Activated naive CD4-positive, alpha-beta T cell treated with anti-CD3 and anti-CD28 coated beads, Interleukin-2, amount 50 U/mL, for 24 hours (primary cell): ENCODE measurements at regions not wholly inside any gene's neighbourhood (a gene's known extent, or its start where the extent isn't known, plus 50 kb on each side); places are given as distances from the start of the nearest gene placed in this dataset.
"Not testable (repeated sequence)": the region's sequence is repeated elsewhere in the genome, so short reads cannot be mapped to it uniquely, and the experiment has no call there.

ENCODE experiments used
- H3K27ac Mint-ChIP-seq: one replicate; pipeline ENCODE4 v1.8.0; 2021; ENCODE audit warnings: mild to moderate bottlenecking, mixed read lengths
- H3K27me3 Mint-ChIP-seq: one replicate; pipeline ENCODE4 v1.8.0; 2021; ENCODE audit warnings: mixed read lengths
- H3K36me3 Mint-ChIP-seq: one replicate; pipeline ENCODE4 v1.8.0; 2021; ENCODE audit warnings: mixed read lengths
- H3K4me1 Mint-ChIP-seq: one replicate; pipeline ENCODE4 v1.8.0; 2021; ENCODE audit warnings: mixed read lengths
- H3K4me3 Mint-ChIP-seq: one replicate; pipeline ENCODE4 v1.8.0; 2021; ENCODE audit warnings: mild to moderate bottlenecking, mixed read lengths
- H3K9me3 Mint-ChIP-seq: one replicate; pipeline ENCODE4 v1.8.0; 2021; ENCODE audit warnings: mixed read lengths

- H3K36me3 Mint-ChIP-seq: no peaks in the 10 kb centered on the region
- H3K9me3 Mint-ChIP-seq: peaks cover 2% of the 10 kb centered on the region
- no peaks in the 10 kb centered on the region for H3K27me3 Mint-ChIP-seq
- H3K4me1 Mint-ChIP-seq: no peaks in the 10 kb centered on the region
- H3K4me3 Mint-ChIP-seq: no peak overlapping the region
- no peak overlapping the region for H3K27ac Mint-ChIP-seq
These were observed 138.3 kb upstream of the SALL1 start for GRCh38 chr16:51289336-51289735.

- Mint-ChIP-seq H3K36me3 (no peaks in the 10 kb centered on the region), H3K9me3 (peaks cover 5% of the 10 kb centered on the region), H3K4me1 (no peaks in the 10 kb centered on the region), H3K27me3 (no peaks in the 10 kb centered on the region), H3K27ac (no peak overlapping the region), H3K4me3 (no peak overlapping the region)
These were observed 136.2 kb upstream of the SALL1 start for GRCh38 chr16:51287121-51287755.

- Mint-ChIP-seq H3K4me1 (no peaks in the 10 kb centered on the region), H3K4me3 (no peak overlapping the region), H3K27ac (no peak overlapping the region), H3K9me3 (peaks cover 5% of the 10 kb centered on the region), H3K36me3 (no peaks in the 10 kb centered on the region), H3K27me3 (no peaks in the 10 kb centered on the region)
These were observed 135.2 kb upstream of the SALL1 start for GRCh38 chr16:51286272-51286671.

GRCh38 chr16:51276336-51276735 is 125.3 kb upstream of the SALL1 start:
- H3K27me3 Mint-ChIP-seq: no peaks in the 10 kb centered on the region
- H3K27ac Mint-ChIP-seq: no peak overlapping the region
- no peaks in the 10 kb centered on the region for H3K36me3 Mint-ChIP-seq
- H3K9me3 Mint-ChIP-seq: no peaks in the 10 kb centered on the region
- no peak overlapping the region for H3K4me3 Mint-ChIP-seq
- H3K4me1 Mint-ChIP-seq: no peaks in the 10 kb centered on the region

- Mint-ChIP-seq H3K4me3 (no peak overlapping the region), H3K36me3 (no peaks in the 10 kb centered on the region)
These were observed 121.3 kb upstream of the SALL1 start for GRCh38 chr16:51272420-51272819.

GRCh38 chr16:51271156-51271701 is 120.2 kb upstream of the SALL1 start:
- no peaks in the 10 kb centered on the region for H3K4me1 Mint-ChIP-seq
- no peaks in the 10 kb centered on the region for H3K27me3 Mint-ChIP-seq
- no peaks in the 10 kb centered on the region for H3K36me3 Mint-ChIP-seq
- H3K27ac Mint-ChIP-seq: no peak overlapping the region
- H3K9me3 Mint-ChIP-seq: peaks cover 4% of the 10 kb centered on the region
- H3K4me3 Mint-ChIP-seq: no peak overlapping the region

More at GRCh38 chr16:51272420-51272819, 121.3 kb upstream of the SALL1 start:
- peaks cover 4% of the 10 kb centered on the region for H3K9me3 Mint-ChIP-seq
- H3K27ac Mint-ChIP-seq: no peak overlapping the region
- H3K4me1 Mint-ChIP-seq: no peaks in the 10 kb centered on the region
- no peaks in the 10 kb centered on the region for H3K27me3 Mint-ChIP-seq

GRCh38 chr16:51268237-51268636 is 117.2 kb upstream of the SALL1 start:
- H3K9me3 Mint-ChIP-seq: peaks cover 9% of the 10 kb centered on the region
- no peak overlapping the region for H3K4me3 Mint-ChIP-seq
- H3K4me1 Mint-ChIP-seq: no peaks in the 10 kb centered on the region
- no peaks in the 10 kb centered on the region for H3K27me3 Mint-ChIP-seq
- no peaks in the 10 kb centered on the region for H3K36me3 Mint-ChIP-seq
- no peak overlapping the region for H3K27ac Mint-ChIP-seq

- no peaks in the 10 kb centered on the region for H3K36me3 Mint-ChIP-seq
- H3K27me3 Mint-ChIP-seq: no peaks in the 10 kb centered on the region
- no peak overlapping the region for H3K4me3 Mint-ChIP-seq
- H3K4me1 Mint-ChIP-seq: no peaks in the 10 kb centered on the region
- peaks cover 10% of the 10 kb centered on the region for H3K9me3 Mint-ChIP-seq
- H3K27ac Mint-ChIP-seq: no peak overlapping the region
These were observed 116.6 kb upstream of the SALL1 start for GRCh38 chr16:51267681-51268080.

- Mint-ChIP-seq H3K4me3 (no peak overlapping the region), H3K36me3 (no peaks in the 10 kb centered on the region), H3K9me3 (peaks cover 16% of the 10 kb centered on the region), H3K4me1 (no peaks in the 10 kb centered on the region), H3K27ac (no peak overlapping the region), H3K27me3 (no peaks in the 10 kb centered on the region)
These were observed 111.4 kb upstream of the SALL1 start for GRCh38 chr16:51262428-51262827.

GRCh38 chr16:51261919-51262318 is 110.8 kb upstream of the SALL1 start:
- peaks cover 16% of the 10 kb centered on the region for H3K9me3 Mint-ChIP-seq
- no peak overlapping the region for H3K27ac Mint-ChIP-seq
- no peaks in the 10 kb centered on the region for H3K36me3 Mint-ChIP-seq
- H3K4me1 Mint-ChIP-seq: no peaks in the 10 kb centered on the region
- H3K4me3 Mint-ChIP-seq: no peak overlapping the region
- H3K27me3 Mint-ChIP-seq: no peaks in the 10 kb centered on the region

GRCh38 chr16:51255349-51255972 is 104.4 kb upstream of the SALL1 start:
- no peak overlapping the region for H3K27ac Mint-ChIP-seq
- peaks cover 1% of the 10 kb centered on the region for H3K27me3 Mint-ChIP-seq
- H3K9me3 Mint-ChIP-seq: peaks cover 10% of the 10 kb centered on the region
- no peak overlapping the region for H3K4me3 Mint-ChIP-seq
- no peaks in the 10 kb centered on the region for H3K4me1 Mint-ChIP-seq
- peaks cover 1% of the 10 kb centered on the region for H3K36me3 Mint-ChIP-seq

- H3K27ac Mint-ChIP-seq, H3K9me3 Mint-ChIP-seq, H3K4me1 Mint-ChIP-seq, H3K36me3 Mint-ChIP-seq, H3K27me3 Mint-ChIP-seq, H3K4me3 Mint-ChIP-seq: not testable (repeated sequence)
These were observed 103.3 kb upstream of the SALL1 start for GRCh38 chr16:51254390-51254789.

- H3K27ac Mint-ChIP-seq: no peak overlapping the region
- H3K36me3 Mint-ChIP-seq: no peaks in the 10 kb centered on the region
These were observed 97.1 kb upstream of the SALL1 start for GRCh38 chr16:51248217-51248616.

GRCh38 chr16:51245658-51245995 is 94.6 kb upstream of the SALL1 start:
- Mint-ChIP-seq H3K4me3 (no peak overlapping the region), H3K9me3 (no peaks in the 10 kb centered on the region), H3K4me1 (no peaks in the 10 kb centered on the region), H3K27ac (no peak overlapping the region), H3K27me3 (no peaks in the 10 kb centered on the region), H3K36me3 (no peaks in the 10 kb centered on the region)

More at GRCh38 chr16:51248217-51248616, 97.1 kb upstream of the SALL1 start:
- H3K27me3 Mint-ChIP-seq: no peaks in the 10 kb centered on the region
- H3K4me3 Mint-ChIP-seq: no peak overlapping the region
- H3K9me3 Mint-ChIP-seq: no peaks in the 10 kb centered on the region
- H3K4me1 Mint-ChIP-seq: no peaks in the 10 kb centered on the region

- H3K27ac Mint-ChIP-seq: no peak overlapping the region
- H3K4me1 Mint-ChIP-seq: no peaks in the 10 kb centered on the region
- H3K36me3 Mint-ChIP-seq: no peaks in the 10 kb centered on the region
- no peaks in the 10 kb centered on the region for H3K27me3 Mint-ChIP-seq
- no peak overlapping the region for H3K4me3 Mint-ChIP-seq
- no peaks in the 10 kb centered on the region for H3K9me3 Mint-ChIP-seq
These were observed 94.0 kb upstream of the SALL1 start for GRCh38 chr16:51244887-51245657.

GRCh38 chr16:51243936-51244436 is 92.9 kb upstream of the SALL1 start:
- no peak overlapping the region for H3K27ac Mint-ChIP-seq
- H3K9me3 Mint-ChIP-seq: no peaks in the 10 kb centered on the region
- no peak overlapping the region for H3K4me3 Mint-ChIP-seq
- H3K36me3 Mint-ChIP-seq: no peaks in the 10 kb centered on the region
- no peaks in the 10 kb centered on the region for H3K4me1 Mint-ChIP-seq
- no peaks in the 10 kb centered on the region for H3K27me3 Mint-ChIP-seq
